IMR-90 (cell line): ENCODE measurements at regions not wholly inside any gene's neighbourhood (a gene's known extent, or its start where the extent isn't known, plus 50 kb on each side); places are given as distances from the start of the nearest gene placed in this dataset.

Experiments
- CTCF ChIP-seq: conservative IDR thresholded peaks from 2 replicates; pipeline ENCODE4 v1.5.1; 2012; ENCODE audit warnings: mild to moderate bottlenecking, low read depth, low read length, improper control_type of control experiment
- RCOR1 ChIP-seq: IDR thresholded peaks from 2 replicates; pipeline ENCODE4 v1.6.1; 2012; ENCODE audit warnings: mild to moderate bottlenecking, low read length, improper control_type of control experiment; ENCODE audit not compliant: insufficient replicate concordance

- TF ChIP-seq CTCF, result no peak
- TF ChIP-seq RCOR1, result no peak
Measured at GRCh38 chr13:69477451-69477850, 630.2 kb upstream of the ATXN8OS start.
